Endothelial cell of umbilical vein (primary cell): ENCODE measurements at regions not wholly inside any gene's neighbourhood (a gene's known extent, or its start where the extent isn't known, plus 50 kb on each side); places are given as distances from the start of the nearest gene placed in this dataset.

Experiments used
- CTCF ChIP-seq, 2 donors: IDR thresholded peaks; 1 replicate in 1 of 2; 2 replicates in 1 of 2; pipeline ENCODE4 v1.5.1; 2011; ENCODE audit warnings: low read length in 2 of 2, mild to moderate bottlenecking in 2 of 2, moderate library complexity in 2 of 2, control low read depth in 1 of 2, inconsistent platforms in 1 of 2, low read depth in 1 of 2; ENCODE audit not compliant: insufficient read depth in 1 of 2; ENCODE audit errors: extremely low read depth in 1 of 2
- EZH2 ChIP-seq: IDR thresholded peaks from 2 replicates; pipeline ENCODE4 v1.6.1; 2012; ENCODE audit warnings: borderline replicate concordance, low read depth, mild to moderate bottlenecking, moderate library complexity, low read length, inconsistent platforms; ENCODE audit not compliant: severe bottlenecking
- POLR2A ChIP-seq: IDR thresholded peaks from 2 replicates; pipeline ENCODE4 v1.6.1; 2012; ENCODE audit warnings: low read depth, mild to moderate bottlenecking, control low read depth, low read length

GRCh38 chr7:69208276-69208675 lies 390.0 kb upstream of the AUTS2 start:
- TF ChIP-seq CTCF (IDR thresholded peaks at IDR 0.05; ENCODE audit: extremely low read depth in 1 of 2, insufficient read depth in 1 of 2, low read depth in 1 of 2, low read length in 2 of 2) = no peak
- no peak for TF ChIP-seq POLR2A
- no peak for TF ChIP-seq EZH2
